ENCODE measurements at regions not wholly inside any gene's neighbourhood (a gene's known extent, or its start where the extent isn't known, plus 50 kb on each side); places are given as distances from the start of the nearest gene placed in this dataset.

DNA sequence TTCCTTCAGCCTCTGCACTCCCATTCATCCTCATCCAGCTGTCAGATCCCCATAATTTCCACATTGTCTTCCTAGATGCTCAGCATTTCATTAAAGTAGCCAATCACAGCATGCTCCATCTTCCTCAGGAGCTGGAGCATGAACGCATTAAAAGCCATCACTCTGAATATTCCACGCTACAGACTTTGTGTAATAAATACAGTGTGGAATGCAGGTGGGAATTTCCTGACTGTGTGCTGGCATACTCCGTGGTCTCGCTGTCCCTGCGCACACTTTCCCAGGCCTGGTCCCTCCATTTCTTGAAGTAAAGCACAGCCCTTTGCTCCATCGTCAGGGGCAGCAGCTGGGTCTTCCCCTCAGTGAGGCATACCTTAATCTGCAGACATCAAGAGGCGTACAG is 123.7 kb upstream of the NCK2 start:
- H3K4me3 Mint-ChIP-seq = no peak overlapping the region
- Histone ChIP-seq H3K27me3 (replicated peaks in 1 of 2; ENCODE audit: control insufficient read depth in 2 of 2, extremely low read depth in 1 of 2, insufficient read depth in 2 of 2, low read length in 1 of 2) (peaks cover 0 to 31% of the 10 kb centered on the region in 2 experiments), H3K27ac (ENCODE audit: low read length) (no peak overlapping the region), H3K4me1 (ENCODE audit: control insufficient read depth in 1 of 2, extremely low read depth in 1 of 2, insufficient read depth in 2 of 2, low read length in 2 of 2) (no peaks in the 10 kb centered on the region), H3K9me3 (no peaks in the 10 kb centered on the region), H3K4me3 (ENCODE audit: control insufficient read depth in 1 of 2, extremely low read depth in 1 of 2, low read length in 1 of 2) (no peak overlapping the region), H3K36me3 (ENCODE audit: control insufficient read depth in 2 of 2, extremely low read depth in 1 of 2, insufficient read depth in 1 of 2, low read length in 1 of 2) (no peaks in the 10 kb centered on the region)
- no peaks in the 10 kb centered on the region for H3K36me3 Mint-ChIP-seq
- DNase-seq (no peak), ATAC-seq (replicated peaks in 1 of 4) (no peak)
- ChIA-PET POLR2A (interaction anchor here in 1 of 2 donors (0.7 kb wide), 1 partner anchor 185 kb away, joined by 16 read pairs; no protein-coding TSS in a partner anchor), CTCF (interaction anchor here in 1 of 2 donors (0.7 kb wide), 1 partner anchor 71 kb away, joined by 3 read pairs; no protein-coding TSS in a partner anchor)
- peaks cover 9 to 18% of the 10 kb centered on the region in 2 donors for H3K27me3 Mint-ChIP-seq
- peaks cover 2 to 8% (median 5%) of the 10 kb centered on the region in 3 donors for H3K4me1 Mint-ChIP-seq
- H3K27ac Mint-ChIP-seq = no peak overlapping the region
- H3K9me3 Mint-ChIP-seq = no peaks in the 10 kb centered on the region
- 79% methylated on average over 6 of the region's 7 CpGs for WGBS (ENCODE audit: insufficient coverage)

DNA sequence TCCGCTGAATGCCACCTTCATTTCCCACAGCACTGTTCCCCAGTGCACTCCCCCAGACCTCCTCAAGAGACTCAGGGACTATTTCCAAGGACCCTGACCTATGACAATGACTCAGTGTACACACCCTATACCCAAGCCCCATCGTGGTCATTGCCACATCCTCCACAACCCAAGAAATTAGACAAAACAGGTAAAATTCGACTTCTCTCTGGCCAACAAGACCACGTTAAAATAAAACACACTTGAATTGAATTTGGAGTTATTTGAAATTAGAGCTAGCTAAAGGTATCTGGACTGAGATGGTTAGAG is 126.4 kb upstream of the NCK2 start:
- no peaks in the 10 kb centered on the region for H3K4me1 ChIP-seq (ENCODE audit: control insufficient read depth in 1 of 2, extremely low read depth in 1 of 2, insufficient read depth in 2 of 2, low read length in 2 of 2)
- H3K36me3 ChIP-seq (ENCODE audit: control insufficient read depth in 2 of 2, extremely low read depth in 1 of 2, insufficient read depth in 1 of 2, low read length in 1 of 2) = no peaks in the 10 kb centered on the region
- H3K27me3 ChIP-seq (replicated peaks in 1 of 2; ENCODE audit: control insufficient read depth in 2 of 2, extremely low read depth in 1 of 2, insufficient read depth in 2 of 2, low read length in 1 of 2) = peaks cover 0 to 28% of the 10 kb centered on the region in 2 experiments
- H3K27ac ChIP-seq (ENCODE audit: low read length) = no peak overlapping the region
- Mint-ChIP-seq H3K27ac (no peak overlapping the region), H3K27me3 (peaks cover 9 to 16% of the 10 kb centered on the region in 2 donors), H3K9me3 (no peaks in the 10 kb centered on the region), H3K4me3 (no peak overlapping the region), H3K36me3 (no peaks in the 10 kb centered on the region), H3K4me1 (peaks cover 2 to 8% (median 5%) of the 10 kb centered on the region in 3 donors)
- ChIA-PET CTCF (no interaction called here), POLR2A (no interaction called here)
- ATAC-seq (replicated peaks in 1 of 4) (no peak), DNase-seq (no peak)
- no peaks in the 10 kb centered on the region for H3K9me3 ChIP-seq
- 100% methylated on average over 1 of the region's 4 CpGs for WGBS (ENCODE audit: insufficient coverage)
- no peak overlapping the region for H3K4me3 ChIP-seq (ENCODE audit: control insufficient read depth in 1 of 2, extremely low read depth in 1 of 2, low read length in 1 of 2)

DNA sequence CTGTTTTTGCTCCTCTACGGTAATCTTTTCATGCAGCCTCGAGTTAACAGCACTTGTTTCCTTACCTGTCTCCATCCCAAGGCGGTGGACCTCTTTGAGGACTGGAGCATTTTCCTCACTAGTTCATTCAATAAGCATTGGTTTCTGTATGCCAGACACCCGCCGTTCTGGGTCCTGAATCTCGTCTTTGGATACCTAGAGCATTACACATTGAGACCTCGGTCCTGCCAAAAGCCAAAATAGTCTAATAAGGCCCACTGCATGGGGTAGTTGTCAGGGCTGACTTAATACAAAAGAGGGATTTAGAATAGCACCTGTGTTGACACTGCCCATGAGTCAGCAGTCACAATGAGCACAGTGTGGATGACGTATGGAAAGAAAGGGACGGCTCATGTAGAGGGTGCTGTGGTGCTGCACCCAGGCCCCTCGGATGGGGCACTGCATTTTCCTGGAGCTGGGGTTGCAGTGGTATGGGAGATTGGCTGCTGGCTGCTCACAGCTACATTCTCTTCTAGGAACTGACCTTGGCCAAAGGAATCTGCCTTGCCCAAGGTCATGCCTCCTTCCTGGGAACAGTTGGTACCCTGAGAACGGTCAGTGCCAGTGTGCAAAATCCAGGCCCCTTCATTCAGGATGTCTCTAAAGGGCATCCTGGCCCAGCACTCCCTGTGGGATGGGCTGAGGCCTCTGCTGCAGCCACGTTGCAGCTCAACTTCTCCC is 126.9 kb upstream of the NCK2 start:
- ATAC-seq (replicated peaks in 1 of 4) (no peak), DNase-seq (no peak)
- ChIA-PET POLR2A (no interaction called here), CTCF (no interaction called here)
- Histone ChIP-seq H3K36me3 (ENCODE audit: control insufficient read depth in 2 of 2, extremely low read depth in 1 of 2, insufficient read depth in 1 of 2, low read length in 1 of 2) (no peaks in the 10 kb centered on the region), H3K27me3 (replicated peaks in 1 of 2; ENCODE audit: control insufficient read depth in 2 of 2, extremely low read depth in 1 of 2, insufficient read depth in 2 of 2, low read length in 1 of 2) (peaks cover 0 to 28% of the 10 kb centered on the region in 2 experiments), H3K4me1 (ENCODE audit: control insufficient read depth in 1 of 2, extremely low read depth in 1 of 2, insufficient read depth in 2 of 2, low read length in 2 of 2) (no peaks in the 10 kb centered on the region), H3K27ac (ENCODE audit: low read length) (no peak overlapping the region), H3K4me3 (ENCODE audit: control insufficient read depth in 1 of 2, extremely low read depth in 1 of 2, low read length in 1 of 2) (no peak overlapping the region), H3K9me3 (no peaks in the 10 kb centered on the region)
- Mint-ChIP-seq H3K36me3 (no peaks in the 10 kb centered on the region), H3K9me3 (no peaks in the 10 kb centered on the region), H3K27me3 (peaks cover 9 to 16% of the 10 kb centered on the region in 2 donors), H3K27ac (no peak overlapping the region), H3K4me3 (no peak overlapping the region), H3K4me1 (peaks cover 2 to 8% (median 5%) of the 10 kb centered on the region in 3 donors)
- WGBS (ENCODE audit: insufficient coverage) = 83% methylated on average over 7 of the region's 12 CpGs

DNA sequence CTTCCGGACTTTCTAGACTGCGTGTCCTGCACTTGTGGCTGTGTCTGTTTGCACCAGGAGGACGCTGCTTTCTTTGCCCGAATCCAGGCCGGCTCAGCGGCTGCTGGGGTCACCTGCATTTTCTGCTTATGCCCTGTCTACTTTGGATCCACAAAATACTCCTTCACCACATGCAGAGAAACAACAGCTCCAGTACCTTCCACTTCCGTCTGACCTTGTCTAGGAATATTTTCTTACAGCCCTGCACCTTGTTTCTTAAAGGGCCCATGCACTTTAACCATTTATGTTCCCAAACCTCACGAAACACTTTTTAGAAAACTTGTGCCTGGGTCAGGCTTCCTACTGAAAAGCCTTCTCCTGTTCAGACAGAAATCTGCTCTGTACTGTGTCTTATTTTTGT is 129.4 kb upstream of the NCK2 start:
- Mint-ChIP-seq H3K27ac (no peak overlapping the region), H3K4me1 (peaks cover 2 to 8% (median 5%) of the 10 kb centered on the region in 3 donors), H3K36me3 (no peaks in the 10 kb centered on the region), H3K4me3 (no peak overlapping the region), H3K9me3 (no peaks in the 10 kb centered on the region), H3K27me3 (peaks cover 5 to 6% of the 10 kb centered on the region in 2 donors)
- WGBS (ENCODE audit: insufficient coverage) = 96% methylated on average over 7 of the region's 8 CpGs
- ChIA-PET CTCF (no interaction called here), POLR2A (no interaction called here)
- Histone ChIP-seq H3K27me3 (replicated peaks in 1 of 2; ENCODE audit: control insufficient read depth in 2 of 2, extremely low read depth in 1 of 2, insufficient read depth in 2 of 2, low read length in 1 of 2) (peaks cover 0 to 21% of the 10 kb centered on the region in 2 experiments), H3K36me3 (ENCODE audit: control insufficient read depth in 2 of 2, extremely low read depth in 1 of 2, insufficient read depth in 1 of 2, low read length in 1 of 2) (no peaks in the 10 kb centered on the region), H3K4me3 (ENCODE audit: control insufficient read depth in 1 of 2, extremely low read depth in 1 of 2, low read length in 1 of 2) (no peak overlapping the region), H3K27ac (ENCODE audit: low read length) (no peak overlapping the region), H3K4me1 (ENCODE audit: control insufficient read depth in 1 of 2, extremely low read depth in 1 of 2, insufficient read depth in 2 of 2, low read length in 2 of 2) (no peaks in the 10 kb centered on the region), H3K9me3 (no peaks in the 10 kb centered on the region)
- no peak for ATAC-seq (replicated peaks in 1 of 4)
- DNase-seq = no peak

DNA sequence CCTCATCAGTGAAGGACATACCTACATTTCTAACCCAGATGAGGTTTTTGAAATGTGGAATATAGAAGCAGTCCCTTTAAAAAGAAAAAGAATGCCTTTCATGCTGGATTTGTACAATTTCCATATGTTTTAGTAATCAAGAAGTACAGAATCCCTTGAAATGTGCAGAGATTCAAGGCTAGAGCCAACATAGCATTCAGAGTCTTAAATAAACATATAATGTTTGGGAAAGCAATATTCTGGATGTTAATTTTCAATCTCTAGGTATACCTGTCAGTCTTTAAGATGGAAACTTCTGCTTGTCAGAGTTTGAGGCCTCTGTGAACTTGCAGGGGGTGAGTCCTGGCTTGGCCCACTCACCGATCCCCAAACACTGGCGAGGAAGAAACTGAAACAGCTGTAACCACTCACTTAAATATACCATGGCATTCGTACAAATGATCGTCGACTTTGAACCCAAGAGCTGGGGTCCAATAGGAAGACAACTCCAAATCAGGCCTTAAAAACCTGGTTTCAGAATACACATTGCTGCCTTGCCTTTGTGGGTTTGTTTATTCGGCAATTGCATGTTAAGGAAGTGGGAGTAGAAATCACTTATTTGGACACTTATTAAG is 132.8 kb upstream of the NCK2 start:
- no peak overlapping the region for H3K4me3 ChIP-seq (ENCODE audit: control insufficient read depth in 1 of 2, extremely low read depth in 1 of 2, low read length in 1 of 2)
- H3K36me3 ChIP-seq (ENCODE audit: control insufficient read depth in 2 of 2, extremely low read depth in 1 of 2, insufficient read depth in 1 of 2, low read length in 1 of 2) = no peaks in the 10 kb centered on the region
- 88% methylated on average over 2 of the region's 6 CpGs for WGBS (ENCODE audit: insufficient coverage)
- Mint-ChIP-seq H3K27ac (no peak overlapping the region), H3K4me1 (no peaks in the 10 kb centered on the region), H3K9me3 (no peaks in the 10 kb centered on the region), H3K27me3 (no peaks in the 10 kb centered on the region), H3K4me3 (no peak overlapping the region), H3K36me3 (no peaks in the 10 kb centered on the region)
- no peaks in the 10 kb centered on the region for H3K4me1 ChIP-seq (ENCODE audit: control insufficient read depth in 1 of 2, extremely low read depth in 1 of 2, insufficient read depth in 2 of 2, low read length in 2 of 2)
- POLR2A ChIA-PET = no interaction called here
- CTCF ChIA-PET = interaction anchor here in 1 of 2 donors (1.3 kb wide), 1 partner anchor 176 kb away, joined by 3 read pairs; no protein-coding TSS in a partner anchor
- DNase-seq (no peak), ATAC-seq (replicated peaks in 1 of 4) (no peak)
- H3K27me3 ChIP-seq (replicated peaks in 1 of 2; ENCODE audit: control insufficient read depth in 2 of 2, extremely low read depth in 1 of 2, insufficient read depth in 2 of 2, low read length in 1 of 2) = peaks cover 0 to 4% of the 10 kb centered on the region in 2 experiments
- no peaks in the 10 kb centered on the region for H3K9me3 ChIP-seq
- H3K27ac ChIP-seq (ENCODE audit: low read length) = no peak overlapping the region

DNA sequence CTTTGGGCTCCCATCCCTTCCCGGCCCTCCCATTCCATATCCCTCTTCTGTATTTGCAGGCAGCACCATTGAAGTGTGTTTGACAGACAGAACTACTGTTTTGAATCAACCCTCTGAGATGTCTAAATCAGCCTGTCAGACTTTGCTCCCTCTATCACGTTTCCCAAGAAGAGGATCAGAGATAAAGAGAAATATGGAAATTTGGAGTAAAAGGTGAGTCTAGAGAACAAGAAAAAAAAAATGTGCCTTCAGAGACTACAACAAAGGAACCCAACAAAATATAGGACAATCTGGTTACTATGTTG is 133.4 kb upstream of the NCK2 start:
- H3K9me3 Mint-ChIP-seq = no peaks in the 10 kb centered on the region
- H3K4me3 ChIP-seq (ENCODE audit: control insufficient read depth in 1 of 2, extremely low read depth in 1 of 2, low read length in 1 of 2) = no peak overlapping the region
- H3K27me3 Mint-ChIP-seq = no peaks in the 10 kb centered on the region
- DNase-seq (no peak), ATAC-seq (replicated peaks in 1 of 4) (no peak)
- no peaks in the 10 kb centered on the region for H3K4me1 Mint-ChIP-seq
- H3K4me3 Mint-ChIP-seq = no peak overlapping the region
- no peaks in the 10 kb centered on the region for H3K27me3 ChIP-seq (replicated peaks in 1 of 2; ENCODE audit: control insufficient read depth in 2 of 2, extremely low read depth in 1 of 2, insufficient read depth in 2 of 2, low read length in 1 of 2)
- ChIA-PET POLR2A (no interaction called here), CTCF (no interaction called here)
- H3K36me3 ChIP-seq (ENCODE audit: control insufficient read depth in 2 of 2, extremely low read depth in 1 of 2, insufficient read depth in 1 of 2, low read length in 1 of 2) = no peaks in the 10 kb centered on the region
- WGBS (ENCODE audit: insufficient coverage) = no CpG with 5 or more reads among the region's 2 CpGs
- no peak overlapping the region for H3K27ac Mint-ChIP-seq
- no peak overlapping the region for H3K27ac ChIP-seq (ENCODE audit: low read length)
- H3K9me3 ChIP-seq = no peaks in the 10 kb centered on the region
- H3K4me1 ChIP-seq (ENCODE audit: control insufficient read depth in 1 of 2, extremely low read depth in 1 of 2, insufficient read depth in 2 of 2, low read length in 2 of 2) = no peaks in the 10 kb centered on the region
- H3K36me3 Mint-ChIP-seq = no peaks in the 10 kb centered on the region
